HCT116 (cell line): ENCODE measurements at regions not wholly inside any gene's neighbourhood (a gene's known extent, or its start where the extent isn't known, plus 50 kb on each side); places are given as distances from the start of the nearest gene placed in this dataset.

Experiments used
- CTCF ChIP-seq, 3 experiments: fragments of 200-600 bp in 1 of 3; sonication (generic) in 1 of 3; IDR thresholded peaks in 2 of 3; conservative IDR thresholded peaks in 1 of 3; 2 replicates each; pipeline ENCODE4 v1.5.1; 2012 to 2017; ENCODE audit warnings: low read depth in 2 of 3, low read length in 2 of 3, antibody characterized with exemption in 1 of 3, borderline replicate concordance in 1 of 3, control low read depth in 1 of 3, mild to moderate bottlenecking in 1 of 3, mixed read lengths in 1 of 3, mixed run types in 1 of 3, moderate library complexity in 1 of 3; ENCODE audit not compliant: insufficient read depth in 1 of 3
- POLR2A ChIP-seq: IDR thresholded peaks from 2 replicates; pipeline ENCODE4 v1.7.0; 2011; ENCODE audit warnings: borderline replicate concordance; ENCODE audit not compliant: insufficient read depth, insufficient read length; ENCODE audit errors: extremely low read depth

DNA sequence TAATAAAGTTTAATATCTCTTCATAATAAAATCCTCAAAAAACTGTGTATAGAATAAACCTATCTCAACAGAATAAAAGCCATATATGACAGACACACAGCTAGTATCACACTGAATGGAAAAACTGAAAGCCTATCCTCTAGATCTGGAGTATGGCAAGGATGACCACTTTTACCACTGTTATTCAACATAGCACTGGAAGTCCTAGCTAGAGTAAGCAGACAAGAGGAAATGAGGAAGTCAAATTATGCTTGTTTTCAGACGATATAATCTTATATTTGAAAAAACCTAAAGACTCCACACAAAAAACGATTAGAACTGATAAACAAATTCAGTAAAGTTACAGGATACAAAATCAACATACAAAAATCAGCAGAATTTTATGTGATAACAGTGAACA lies 57.4 kb upstream of the DIPK2A start:
- no peak for TF ChIP-seq CTCF (IDR thresholded peaks at IDR 0.05 in 2 of 3, conservative IDR thresholded peaks at IDR 0.05 in 1 of 3; ENCODE audit: borderline replicate concordance in 1 of 3, insufficient read depth in 1 of 3, low read depth in 2 of 3, low read length in 2 of 3)
- no peak for TF ChIP-seq POLR2A
